Adrenal gland (tissue), 9 donors: ENCODE measurements at regions not wholly inside any gene's neighbourhood (a gene's known extent, or its start where the extent isn't known, plus 50 kb on each side); places are given as distances from the start of the nearest gene placed in this dataset.
"Not testable (repeated sequence)": the region's sequence is repeated elsewhere in the genome, so short reads cannot be mapped to it uniquely, and the experiment has no call there.

Experiments used
- DNase-seq, 7 donors: peaks; one replicate each; pipeline ENCODE4 v3.0.0-alpha.2; 2019 to 2020
- H3K27ac ChIP-seq, 5 donors: fragments of 200-600 bp; sonication (generic) in 4 of 5; 1 replicate in 3 of 5; 2 replicates in 2 of 5; pipeline versions ENCODE4 v1.5.1 to v1.8.0; 2016 to 2020; ENCODE audit warnings: mild to moderate bottlenecking in 1 of 5
- H3K27me3 ChIP-seq: fragments of 200-600 bp; 2 replicates; pipeline ENCODE4 v1.8.0; 2021
- H3K36me3 ChIP-seq, 2 donors: fragments of 200-600 bp; replicated peaks in 1 of 2; 1 replicate in 1 of 2; 2 replicates in 1 of 2; pipeline versions ENCODE4 v1.5.1 to v1.8.0; 2018 to 2022
- H3K4me1 ChIP-seq, 2 donors: fragments of 200-600 bp; replicated peaks in 1 of 2; 1 replicate in 1 of 2; 2 replicates in 1 of 2; pipeline versions ENCODE4 v1.5.1 to v1.8.0; 2018 to 2021
- H3K4me3 ChIP-seq, 4 donors: fragments of 200-600 bp; sonication (generic) in 3 of 4; one replicate each; pipeline ENCODE4 v1.5.1; 2016 to 2018
- H3K9me3 ChIP-seq, 3 donors: fragments of 200-600 bp; sonication (generic) in 1 of 3; replicated peaks in 1 of 3; 1 replicate in 2 of 3; 2 replicates in 1 of 3; pipeline versions ENCODE4 v1.5.1 to v1.8.0; 2016 to 2021
- WGBS, 4 donors: extraction: QIAGEN DNeasy Blood & Tissue Kit in 2 of 4; methylation state at CpG; one replicate each; pipeline versions ENCODE4 v1.1.5 to v1.1.7; 2013 to 2017; 5-methylcytosine and 5-hydroxymethylcytosine counted together
- intact Hi-C, 2 donors: fragments of 100-400 bp; cut with DNase I; formaldehyde crosslinking; loops; one replicate each; pipeline versions ENCODE4 v1.14.1 to v1.15.0; 2022 to 2023
- donor health status: healthy with polysubstance abuse.
- donor health status: Bipolar disorder and iron deficiency.
- donor health status: DM: yes; HTN: yes; CAD: no.
- donor health status: DM: no; HTN: no; CAD: no.
- donor health status: DM: no; HTN: no; CAD: no.

- peak in 1 of 7 donors; percentile 18 for DNase-seq
Measured at GRCh38 chr9:61953108-61953507, 763.3 kb downstream of the SPATA31A7 start.

GRCh38 chr9:61971635-61972034, 781.8 kb downstream of the SPATA31A7 start:
- H3K9me3 ChIP-seq, intact Hi-C loops, H3K4me1 ChIP-seq, H3K27me3 ChIP-seq, H3K4me3 ChIP-seq, DNase-seq, H3K36me3 ChIP-seq, H3K27ac ChIP-seq: not testable (repeated sequence)
- WGBS, 4 donors: 52 to 58% methylated on average over 7 of the region's 9 CpGs; no CpG with 5 or more reads in 2 of the 4 donors

More at GRCh38 chr9:61953108-61953507, 763.3 kb downstream of the SPATA31A7 start:
- H3K36me3 ChIP-seq, H3K4me3 ChIP-seq, H3K27me3 ChIP-seq, H3K9me3 ChIP-seq, H3K4me1 ChIP-seq, H3K27ac ChIP-seq, intact Hi-C loops: not testable (repeated sequence)
- WGBS, 4 donors: 8% methylated on average over 2 of the region's 6 CpGs; no CpG with 5 or more reads in 3 of the 4 donors

GRCh38 chr9:61974501-61974900, 784.7 kb downstream of the SPATA31A7 start:
- whole genome bisulfite sequencing, 4 donors: 63 to 83% (median 76%) methylated on average over 2 to 5 of the region's 9 CpGs

GRCh38 chr9:61976318-61976717, 786.5 kb downstream of the SPATA31A7 start:
- H3K4me3 ChIP-seq, H3K27ac ChIP-seq, H3K4me1 ChIP-seq, H3K36me3 ChIP-seq, intact Hi-C loops, DNase-seq, H3K9me3 ChIP-seq, H3K27me3 ChIP-seq: not testable (repeated sequence)
- WGBS, 4 donors: 76 to 91% methylated on average over 3 to 4 of the region's 15 CpGs; no CpG with 5 or more reads in 2 of the 4 donors

More at GRCh38 chr9:61974501-61974900, 784.7 kb downstream of the SPATA31A7 start:
- H3K27me3 ChIP-seq, H3K4me3 ChIP-seq, H3K36me3 ChIP-seq, H3K4me1 ChIP-seq, intact Hi-C loops, H3K27ac ChIP-seq, H3K9me3 ChIP-seq, DNase-seq: not testable (repeated sequence)

- H3K4me1 ChIP-seq, H3K36me3 ChIP-seq, intact Hi-C loops, DNase-seq, H3K27ac ChIP-seq, H3K9me3 ChIP-seq, H3K27me3 ChIP-seq, H3K4me3 ChIP-seq: not testable (repeated sequence)
- 85 to 96% (median 86%) methylated on average over 5 to 15 of the region's 16 CpGs for WGBS, 4 donors
Measured at GRCh38 chr9:61982727-61983126, 792.9 kb downstream of the SPATA31A7 start.

- H3K27ac ChIP-seq, H3K36me3 ChIP-seq, DNase-seq, intact Hi-C loops, H3K27me3 ChIP-seq, H3K9me3 ChIP-seq, H3K4me1 ChIP-seq, H3K4me3 ChIP-seq: not testable (repeated sequence)
- 54 to 83% methylated on average over 1 of the region's 8 CpGs; no CpG with 5 or more reads in 2 of the 4 donors for WGBS, 4 donors
Measured at GRCh38 chr9:61983441-61983840, 793.6 kb downstream of the SPATA31A7 start.

GRCh38 chr9:61983954-61984353, 794.1 kb downstream of the SPATA31A7 start:
- H3K4me3 ChIP-seq, intact Hi-C loops, H3K4me1 ChIP-seq, H3K27me3 ChIP-seq, DNase-seq, H3K9me3 ChIP-seq, H3K27ac ChIP-seq, H3K36me3 ChIP-seq: not testable (repeated sequence)
- 70 to 87% (median 82%) methylated on average over 6 to 9 of the region's 9 CpGs for WGBS, 4 donors

- H3K27ac ChIP-seq, H3K9me3 ChIP-seq, H3K4me3 ChIP-seq, intact Hi-C loops, DNase-seq, H3K36me3 ChIP-seq, H3K27me3 ChIP-seq, H3K4me1 ChIP-seq: not testable (repeated sequence)
- 75 to 84% methylated on average over 5 of the region's 5 CpGs; no CpG with 5 or more reads in 2 of the 4 donors for WGBS, 4 donors
Measured at GRCh38 chr9:61984513-61984912, 794.7 kb downstream of the SPATA31A7 start.

- H3K4me3 ChIP-seq, H3K27me3 ChIP-seq, H3K4me1 ChIP-seq, H3K9me3 ChIP-seq, DNase-seq, H3K36me3 ChIP-seq, intact Hi-C loops, H3K27ac ChIP-seq: not testable (repeated sequence)
- WGBS, 4 donors: 88 to 97% (median 95%) methylated on average over 4 to 6 of the region's 6 CpGs
Measured at GRCh38 chr9:61992110-61992509, 802.3 kb downstream of the SPATA31A7 start.

GRCh38 chr9:62032441-62032840, 842.6 kb downstream of the SPATA31A7 start:
- H3K9me3 ChIP-seq, intact Hi-C loops, H3K36me3 ChIP-seq, H3K27ac ChIP-seq, H3K27me3 ChIP-seq, DNase-seq, H3K4me1 ChIP-seq, H3K4me3 ChIP-seq: not testable (repeated sequence)
- no CpG with 5 or more reads among the region's 3 CpGs for WGBS, 4 donors

GRCh38 chr9:62038260-62038659, 848.4 kb downstream of the SPATA31A7 start:
- H3K9me3 ChIP-seq, DNase-seq, H3K36me3 ChIP-seq, H3K4me1 ChIP-seq, H3K27ac ChIP-seq, H3K27me3 ChIP-seq, intact Hi-C loops, H3K4me3 ChIP-seq: not testable (repeated sequence)
- WGBS, 4 donors: no CpG with 5 or more reads among the region's 7 CpGs

GRCh38 chr9:62058155-62058554, 868.3 kb downstream of the SPATA31A7 start:
- H3K9me3 ChIP-seq, H3K27me3 ChIP-seq, H3K27ac ChIP-seq, H3K36me3 ChIP-seq, H3K4me3 ChIP-seq, DNase-seq, H3K4me1 ChIP-seq, intact Hi-C loops: not testable (repeated sequence)
- WGBS, 4 donors: no CpG with 5 or more reads among the region's 3 CpGs
